Colonic mucosa (tissue), 4 donors: ENCODE measurements at regions not wholly inside any gene's neighbourhood (a gene's known extent, or its start where the extent isn't known, plus 50 kb on each side); places are given as distances from the start of the nearest gene placed in this dataset.
"Not testable (repeated sequence)": the region's sequence is repeated elsewhere in the genome, so short reads cannot be mapped to it uniquely, and the experiment has no call there.

Experiments
- DNase-seq: peaks from one replicate; pipeline ENCODE4 v3.0.0-alpha.2; 2020
- H3K27ac ChIP-seq: fragments of 200-600 bp; one replicate; pipeline ENCODE4 v1.8.0; 2021
- H3K27me3 ChIP-seq: fragments of 200-600 bp; one replicate; pipeline ENCODE4 v1.8.0; 2021
- H3K36me3 ChIP-seq: fragments of 200-600 bp; one replicate; pipeline ENCODE4 v1.8.0; 2021
- H3K4me1 ChIP-seq: fragments of 200-600 bp; one replicate; pipeline ENCODE4 v1.8.0; 2021; ENCODE audit warnings: mild to moderate bottlenecking
- H3K4me3 ChIP-seq: fragments of 200-600 bp; one replicate; pipeline ENCODE4 v1.8.0; 2021
- H3K9ac ChIP-seq, 2 donors: one replicate each; pipeline ENCODE4 v1.7.0; 2013; ENCODE audit warnings: control low read depth in 2 of 2, low read depth in 2 of 2, low read length in 2 of 2
- H3K9me3 ChIP-seq: fragments of 200-600 bp; one replicate; pipeline ENCODE4 v1.8.0; 2021
- CTCF ChIP-seq: fragments of 200-600 bp; IDR thresholded peaks from one replicate; pipeline ENCODE4 v1.8.0; 2022; ENCODE audit warnings: antibody characterized with exemption, mild to moderate bottlenecking
- intact Hi-C: fragments of 100-400 bp; cut with DNase I; formaldehyde crosslinking; loops from one replicate; pipeline ENCODE4 v1.14.1; 2022
- donor health status: healthy.
- donor health status: DM: no; HTN: no; CAD: no.
- donor health status: DM: no; HTN: no; CAD: no.

GRCh38 chr21:20469361-20469760, 528.8 kb upstream of the NCAM2 start:
- Histone ChIP-seq H3K4me1 (no peaks in the 10 kb centered on the region), H3K27ac (no peak overlapping the region), H3K4me3 (no peak overlapping the region), H3K36me3 (no peaks in the 10 kb centered on the region), H3K27me3 (no peaks in the 10 kb centered on the region), H3K9me3 (no peaks in the 10 kb centered on the region), H3K9ac (no peak overlapping the region)
- DNase-seq: no peak
- TF ChIP-seq CTCF: no peak
- intact Hi-C loops: no loop called here

GRCh38 chr21:20486303-20486702, 511.9 kb upstream of the NCAM2 start:
- H3K9ac ChIP-seq: no peak overlapping the region
- intact Hi-C loops: no loop called here
- DNase-seq: no peak
- H3K4me3 ChIP-seq: no peak overlapping the region
- H3K27ac ChIP-seq: no peak overlapping the region
- no peaks in the 10 kb centered on the region for H3K27me3 ChIP-seq
- no peaks in the 10 kb centered on the region for H3K9me3 ChIP-seq
- no peaks in the 10 kb centered on the region for H3K36me3 ChIP-seq
- H3K4me1 ChIP-seq: no peaks in the 10 kb centered on the region
- no peak for TF ChIP-seq CTCF

GRCh38 chr21:20502915-20503314, 495.3 kb upstream of the NCAM2 start:
- H3K9me3 ChIP-seq, H3K27ac ChIP-seq, intact Hi-C loops, DNase-seq, H3K4me3 ChIP-seq, H3K27me3 ChIP-seq, H3K4me1 ChIP-seq, H3K36me3 ChIP-seq, H3K9ac ChIP-seq: not testable (repeated sequence)

GRCh38 chr21:20507783-20508182, 490.4 kb upstream of the NCAM2 start:
- no peaks in the 10 kb centered on the region for H3K36me3 ChIP-seq
- no peaks in the 10 kb centered on the region for H3K9me3 ChIP-seq
- no peak overlapping the region for H3K9ac ChIP-seq
- TF ChIP-seq CTCF: no peak
- no peaks in the 10 kb centered on the region for H3K4me1 ChIP-seq
- intact Hi-C loops: no loop called here
- H3K27ac ChIP-seq: no peak overlapping the region
- no peak for DNase-seq
- H3K4me3 ChIP-seq: no peak overlapping the region
- no peaks in the 10 kb centered on the region for H3K27me3 ChIP-seq

GRCh38 chr21:20511216-20511880, 486.9 kb upstream of the NCAM2 start:
- Histone ChIP-seq H3K27ac (no peak overlapping the region), H3K4me3 (no peak overlapping the region), H3K9me3 (no peaks in the 10 kb centered on the region), H3K4me1 (no peaks in the 10 kb centered on the region), H3K9ac (no peak overlapping the region), H3K27me3 (no peaks in the 10 kb centered on the region), H3K36me3 (no peaks in the 10 kb centered on the region)
- intact Hi-C loops: no loop called here
- TF ChIP-seq CTCF: no peak
- DNase-seq: no peak

- intact Hi-C loops: no loop called here
- H3K4me1 ChIP-seq: no peaks in the 10 kb centered on the region
- H3K4me3 ChIP-seq: no peak overlapping the region
- H3K36me3 ChIP-seq: no peaks in the 10 kb centered on the region
- H3K27ac ChIP-seq: no peak overlapping the region
- TF ChIP-seq CTCF: no peak
- no peak for DNase-seq
- H3K9me3 ChIP-seq: no peaks in the 10 kb centered on the region
- no peaks in the 10 kb centered on the region for H3K27me3 ChIP-seq
- H3K9ac ChIP-seq: no peak overlapping the region
Observed at GRCh38 chr21:20515446-20515845, 482.8 kb upstream of the NCAM2 start.
